ENCODE measurements at regions not wholly inside any gene's neighbourhood (a gene's known extent, or its start where the extent isn't known, plus 50 kb on each side); places are given as distances from the start of the nearest gene placed in this dataset.

GRCh38 chr16:85276258-85276657 is 164.0 kb upstream of the CIBAR2 start:
- Histone ChIP-seq H3F3A (ENCODE audit: insufficient read depth, low read length, poor library complexity, severe bottlenecking) (no peaks in the 10 kb centered on the region), H3K4me3 (ENCODE audit: low read length) (no peak overlapping the region), H3K9ac (ENCODE audit: low read length) (peak overlapping the region; percentile 12), H3K79me2 (replicated peaks; ENCODE audit: insufficient read depth, low read length) (no peaks in the 10 kb centered on the region), H3K4me2 (ENCODE audit: low read length) (no peak overlapping the region), H2AFZ (ENCODE audit: low read depth, low read length) (no peak overlapping the region), H3K27ac (ENCODE audit: low read length) (no peak overlapping the region), H3K36me3 (ENCODE audit: insufficient read depth, low read length) (no peaks in the 10 kb centered on the region), H3K27me3 (ENCODE audit: insufficient read depth, low read depth, low read length) (no peaks in the 10 kb centered on the region), H4K20me1 (ENCODE audit: insufficient read depth) (no peaks in the 10 kb centered on the region), H3K9me2 (ENCODE audit: insufficient read depth, low read length) (no peaks in the 10 kb centered on the region), H3K9me3 (ENCODE audit: low read length) (no peaks in the 10 kb centered on the region)
- TF ChIP-seq REST (IDR thresholded peaks at IDR 0.05; ENCODE audit: borderline replicate concordance) (no peak), EZH2 (IDR thresholded peaks at IDR 0.05; ENCODE audit: borderline replicate concordance, insufficient read depth, low read length, poor library complexity, severe bottlenecking) (no peak), RAD21 (conservative IDR thresholded peaks at IDR 0.05) (no peak), MXI1 (conservative IDR thresholded peaks at IDR 0.05; ENCODE audit: poor library complexity, severe bottlenecking) (no peak), CTCF (IDR thresholded peaks at IDR 0.05; ENCODE audit: poor library complexity, severe bottlenecking) (no peak), EP300 (conservative IDR thresholded peaks at IDR 0.05; ENCODE audit: poor library complexity, severe bottlenecking) (no peak), POLR2AphosphoS5 (IDR thresholded peaks at IDR 0.05) (no peak), TAF1 (IDR thresholded peaks at IDR 0.05; ENCODE audit: low read depth) (no peak), SMC3 (conservative IDR thresholded peaks at IDR 0.05; ENCODE audit: poor library complexity) (no peak)

GRCh38 chr16:85276721-85277120 is 164.4 kb upstream of the CIBAR2 start:
- Histone ChIP-seq H3K9me2 (ENCODE audit: insufficient read depth, low read length) (no peaks in the 10 kb centered on the region), H3K79me2 (replicated peaks; ENCODE audit: insufficient read depth, low read length) (no peaks in the 10 kb centered on the region), H4K20me1 (ENCODE audit: insufficient read depth) (no peaks in the 10 kb centered on the region), H2AFZ (ENCODE audit: low read depth, low read length) (no peak overlapping the region), H3K9ac (ENCODE audit: low read length) (peak overlapping the region; percentile 12), H3K9me3 (ENCODE audit: low read length) (no peaks in the 10 kb centered on the region), H3K27me3 (ENCODE audit: insufficient read depth, low read depth, low read length) (no peaks in the 10 kb centered on the region), H3K4me2 (ENCODE audit: low read length) (no peak overlapping the region), H3K27ac (ENCODE audit: low read length) (no peak overlapping the region), H3F3A (ENCODE audit: insufficient read depth, low read length, poor library complexity, severe bottlenecking) (no peaks in the 10 kb centered on the region), H3K4me3 (ENCODE audit: low read length) (no peak overlapping the region), H3K36me3 (ENCODE audit: insufficient read depth, low read length) (no peaks in the 10 kb centered on the region)
- TF ChIP-seq MXI1 (conservative IDR thresholded peaks at IDR 0.05; ENCODE audit: poor library complexity, severe bottlenecking) = no peak

- H3K9me3 ChIP-seq (ENCODE audit: low read length) = no peaks in the 10 kb centered on the region
- H2AFZ ChIP-seq (ENCODE audit: low read depth, low read length) = no peak overlapping the region
- no peak overlapping the region for H3K27ac ChIP-seq (ENCODE audit: low read length)
- H3K79me2 ChIP-seq (replicated peaks; ENCODE audit: insufficient read depth, low read length) = no peaks in the 10 kb centered on the region
- H3F3A ChIP-seq (ENCODE audit: insufficient read depth, low read length, poor library complexity, severe bottlenecking) = no peaks in the 10 kb centered on the region
- H3K27me3 ChIP-seq (ENCODE audit: insufficient read depth, low read depth, low read length) = no peaks in the 10 kb centered on the region
- peak; percentile 36 for TF ChIP-seq SMC3 (conservative IDR thresholded peaks at IDR 0.05; ENCODE audit: poor library complexity)
- TF ChIP-seq TAF1 (IDR thresholded peaks at IDR 0.05; ENCODE audit: low read depth) = no peak
- H3K9ac ChIP-seq (ENCODE audit: low read length) = no peak overlapping the region
- no peak overlapping the region for H3K4me2 ChIP-seq (ENCODE audit: low read length)
- no peaks in the 10 kb centered on the region for H3K36me3 ChIP-seq (ENCODE audit: insufficient read depth, low read length)
- no peak overlapping the region for H3K4me3 ChIP-seq (ENCODE audit: low read length)
- H3K9me2 ChIP-seq (ENCODE audit: insufficient read depth, low read length) = no peaks in the 10 kb centered on the region
- no peaks in the 10 kb centered on the region for H4K20me1 ChIP-seq (ENCODE audit: insufficient read depth)
These were observed 166.6 kb upstream of the CIBAR2 start for GRCh38 chr16:85278839-85279238.
